ENCODE measurements at regions not wholly inside any gene's neighbourhood (a gene's known extent, or its start where the extent isn't known, plus 50 kb on each side); places are given as distances from the start of the nearest gene placed in this dataset.

DNA sequence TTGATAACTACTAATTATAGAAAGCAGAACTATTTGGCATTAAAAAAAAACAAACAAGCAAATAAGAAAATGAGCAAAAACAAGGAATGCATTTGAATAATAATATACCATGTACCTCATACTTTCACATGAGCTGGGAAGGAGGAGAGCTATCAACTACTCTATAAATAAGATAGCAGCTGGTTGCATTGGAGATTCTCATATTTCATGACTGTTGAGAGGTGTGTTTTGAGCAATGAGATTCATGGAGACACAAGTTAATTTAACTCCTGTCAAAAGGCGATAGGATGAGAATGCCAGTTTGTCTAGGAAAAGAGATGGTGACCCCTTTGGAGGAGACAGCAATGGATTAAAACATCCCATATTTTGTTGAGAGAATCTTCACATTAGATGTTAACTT, 348.8 kb upstream of the SPTLC3 start:
- DNase-seq (ENCODE audit: low spot score): no peak

DNA sequence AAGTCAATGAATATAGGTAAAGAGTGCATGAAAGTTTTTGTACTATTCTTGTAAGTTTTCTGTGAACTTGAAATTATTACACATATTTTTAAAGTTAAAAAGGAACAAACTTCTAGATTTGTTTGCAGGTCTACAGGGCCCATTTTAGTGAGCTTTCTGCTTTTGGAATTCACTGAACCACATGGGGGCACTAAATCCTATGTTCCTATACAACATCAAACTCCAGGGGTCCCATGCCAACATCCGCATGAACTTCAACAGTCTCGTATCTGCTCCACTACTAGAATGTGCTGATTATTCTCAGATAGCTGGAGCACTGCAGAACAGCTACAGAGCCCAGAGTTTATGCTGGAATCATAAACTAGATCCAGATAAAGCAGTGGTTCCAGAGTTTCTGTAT, 347.9 kb upstream of the SPTLC3 start:
- DNase-seq (ENCODE audit: low spot score): no peak

DNA sequence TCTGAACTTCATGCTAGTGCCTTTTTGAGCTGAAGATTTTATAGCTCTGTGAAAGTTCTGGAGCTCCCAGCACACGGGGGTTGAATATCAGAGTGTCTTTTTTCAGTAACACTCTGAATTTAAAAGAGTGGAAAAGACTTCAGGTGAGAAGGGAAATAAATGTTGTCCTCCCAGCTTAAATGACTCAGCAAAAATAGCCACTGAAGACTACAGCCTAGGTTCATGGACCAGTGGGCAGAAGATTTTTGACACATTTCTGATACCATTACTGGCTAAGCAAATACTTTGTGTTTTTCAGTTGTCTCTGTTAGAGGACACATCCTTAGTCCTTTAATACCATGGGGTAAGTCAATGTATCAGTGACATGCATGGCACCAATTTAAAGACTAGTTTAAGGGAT, 338.5 kb upstream of the SPTLC3 start:
- no peak for DNase-seq (ENCODE audit: low spot score)

DNA sequence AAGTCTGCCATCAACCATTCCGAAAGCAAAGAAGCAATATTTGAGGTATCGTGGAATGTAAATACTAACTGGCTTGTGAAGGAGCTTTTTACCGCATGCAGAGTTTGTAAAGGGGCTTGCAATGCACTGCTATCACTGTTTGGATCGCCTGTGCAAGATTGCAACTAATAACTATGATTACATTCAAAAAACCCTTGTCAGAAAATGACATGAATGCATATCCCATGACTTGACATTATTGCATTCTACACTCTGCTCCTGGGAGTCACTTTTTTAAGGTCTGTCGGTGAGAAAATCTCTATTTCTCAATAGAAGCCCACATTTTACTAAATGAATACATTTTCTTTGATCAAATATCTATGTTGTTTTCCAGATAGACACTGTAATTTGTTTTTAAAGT, 335.4 kb upstream of the SPTLC3 start:
- DNase-seq (ENCODE audit: low spot score): no peak

DNA sequence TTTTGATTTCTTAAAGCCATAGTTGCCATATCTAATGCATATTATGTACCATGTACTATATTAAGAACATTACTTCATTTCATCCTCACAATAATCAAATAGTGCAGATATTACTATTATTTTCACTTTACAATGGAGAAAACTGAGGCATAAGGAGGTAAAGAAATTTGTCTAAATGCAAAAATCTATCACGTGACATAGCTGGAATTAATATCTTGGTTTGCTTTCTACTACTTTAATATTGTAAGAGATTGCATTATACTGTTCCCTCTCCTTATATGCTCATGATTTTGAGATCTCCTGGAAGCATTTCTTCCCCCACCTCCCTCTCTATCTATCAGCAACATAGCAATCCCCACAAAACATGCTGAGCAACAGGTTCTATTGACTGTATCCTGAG, 330.8 kb upstream of the SPTLC3 start:
- no peak for DNase-seq (ENCODE audit: low spot score)

DNA sequence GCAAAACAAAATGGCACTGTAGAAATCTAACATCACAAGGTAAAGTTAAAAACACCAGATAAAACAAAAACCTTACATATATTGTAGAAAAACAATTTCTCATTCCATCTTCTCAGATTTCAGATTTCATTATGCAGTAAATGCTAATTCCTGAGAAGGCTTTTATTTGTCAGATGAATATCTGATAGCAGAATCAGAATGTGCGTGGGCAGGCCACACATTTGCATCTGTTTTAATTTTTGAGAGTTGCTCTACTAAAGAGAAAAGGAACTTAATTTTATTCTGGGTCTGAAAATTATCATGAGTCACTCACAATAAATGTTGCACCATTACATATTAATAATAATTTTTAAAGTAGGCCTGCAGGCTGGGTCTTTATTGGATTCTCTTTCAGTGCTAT, 329.3 kb upstream of the SPTLC3 start:
- DNase-seq (ENCODE audit: low spot score): no peak

DNA sequence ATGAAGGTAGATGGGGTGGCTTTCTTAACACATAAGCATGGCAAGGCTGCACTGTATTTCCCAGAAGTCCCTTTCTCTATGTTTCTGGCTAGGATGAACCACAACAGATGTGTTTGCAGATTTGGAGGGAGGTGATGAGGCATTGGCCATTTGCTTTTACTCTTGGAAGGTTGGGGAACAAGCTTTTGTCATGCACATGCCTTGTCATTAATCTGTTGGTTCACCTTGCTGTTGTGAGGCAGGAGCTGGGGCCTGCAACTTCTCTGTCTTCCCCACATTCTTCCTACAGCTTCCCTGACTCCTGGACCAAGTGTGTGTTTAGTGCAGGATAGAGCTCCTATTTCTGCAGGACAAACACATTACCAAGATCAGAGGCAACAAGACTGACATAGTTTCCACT, 326.2 kb upstream of the SPTLC3 start:
- DNase-seq (ENCODE audit: low spot score): no peak

DNA sequence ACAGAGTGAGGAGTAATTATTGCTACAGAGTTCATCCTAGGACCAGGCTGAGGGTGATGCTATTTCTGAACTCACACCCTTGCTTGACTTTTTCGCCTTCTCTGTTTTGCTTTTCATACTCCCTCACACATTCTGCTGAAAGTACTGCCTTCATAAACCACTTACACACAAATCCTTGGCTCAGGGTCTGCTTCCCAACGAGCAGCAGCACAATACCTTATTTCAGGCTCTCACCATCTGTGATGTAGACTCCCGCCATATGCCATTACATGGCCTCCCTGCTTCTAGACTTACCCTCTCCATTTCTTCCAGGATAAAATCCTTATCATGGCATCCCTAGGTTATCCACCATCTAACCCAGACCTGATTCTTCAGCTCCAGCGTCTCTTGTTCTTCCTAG, 321.3 kb upstream of the SPTLC3 start:
- no peak for DNase-seq (ENCODE audit: low spot score)

DNA sequence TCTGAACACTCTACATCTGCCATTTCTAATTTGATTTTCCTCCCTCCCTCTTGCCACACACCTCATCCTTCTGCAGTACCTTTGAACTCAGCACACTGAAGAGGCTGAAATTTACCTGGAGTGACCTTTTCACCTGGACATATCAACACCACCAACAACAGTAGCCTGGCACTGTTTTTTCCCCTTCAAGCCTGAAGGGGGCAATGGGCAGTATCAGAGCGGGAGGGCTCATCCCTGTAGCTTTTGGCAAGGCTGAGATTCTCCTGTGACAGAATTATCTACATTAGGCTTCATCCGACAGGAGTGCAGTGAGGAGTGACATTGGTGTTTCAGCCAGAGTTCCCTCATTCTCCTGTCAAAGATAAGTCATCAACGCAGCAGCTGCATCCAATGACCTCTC, 312.8 kb upstream of the SPTLC3 start:
- no peak for DNase-seq (ENCODE audit: low spot score)

DNA sequence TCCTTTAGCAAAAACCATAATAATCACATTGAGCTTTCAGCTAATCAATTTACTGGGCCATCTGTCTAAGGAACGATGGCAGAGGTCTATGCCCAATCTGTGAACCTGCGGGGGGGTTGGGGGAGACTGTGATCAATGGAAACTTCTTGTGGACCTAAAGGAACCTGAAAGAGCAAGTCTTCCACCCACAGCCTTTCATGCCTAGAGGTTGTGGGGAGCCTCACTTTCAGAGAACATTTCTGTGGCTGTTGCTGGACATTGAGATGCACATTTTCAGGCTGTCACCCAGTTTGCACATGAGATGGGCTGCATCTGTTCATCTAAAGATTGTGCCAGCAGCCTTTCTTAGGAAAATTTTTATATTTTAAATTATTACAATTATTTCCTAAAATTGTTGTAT, 310.0 kb upstream of the SPTLC3 start:
- no peak for DNase-seq (ENCODE audit: low spot score)

DNA sequence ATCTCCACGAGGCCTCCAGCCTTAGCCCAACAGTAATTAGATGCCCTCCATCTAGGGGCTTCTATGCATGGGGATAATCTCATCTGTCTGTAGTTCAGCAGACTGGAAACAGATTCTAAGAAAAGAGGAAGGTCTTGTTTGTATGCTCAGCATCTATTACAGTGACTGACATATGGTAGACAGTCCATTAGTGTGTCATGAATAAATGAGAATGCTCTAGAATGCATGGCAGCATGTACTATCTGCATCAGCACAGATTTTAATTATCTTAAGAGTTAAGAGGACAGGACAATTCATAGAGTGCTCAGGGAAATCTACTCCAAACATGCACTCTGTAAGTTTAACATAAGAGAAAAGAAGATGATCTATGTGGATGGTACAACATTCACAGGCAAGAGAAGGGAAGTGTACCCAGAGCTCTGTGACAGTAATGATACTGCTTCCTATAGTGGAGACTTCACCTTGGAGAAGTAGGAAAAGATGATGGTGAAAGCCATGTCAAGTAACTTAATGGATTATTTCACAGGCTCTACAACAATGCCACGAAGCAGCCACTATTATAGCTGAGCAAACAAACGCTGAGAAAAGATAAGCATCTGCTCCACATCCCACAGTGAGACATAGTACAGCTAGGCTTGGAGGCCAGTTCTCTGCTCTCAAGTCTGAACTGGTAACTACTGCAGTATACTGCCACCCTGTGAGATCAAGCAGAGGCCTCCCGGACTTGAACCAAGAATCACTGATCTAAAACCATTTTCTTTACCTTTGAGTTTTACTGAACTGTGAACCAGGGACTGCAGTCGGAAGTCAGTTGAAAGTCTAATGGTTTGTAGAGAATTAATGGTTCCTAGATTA, 309.2 kb upstream of the SPTLC3 start:
- DNase-seq (ENCODE audit: low spot score): no peak

DNA sequence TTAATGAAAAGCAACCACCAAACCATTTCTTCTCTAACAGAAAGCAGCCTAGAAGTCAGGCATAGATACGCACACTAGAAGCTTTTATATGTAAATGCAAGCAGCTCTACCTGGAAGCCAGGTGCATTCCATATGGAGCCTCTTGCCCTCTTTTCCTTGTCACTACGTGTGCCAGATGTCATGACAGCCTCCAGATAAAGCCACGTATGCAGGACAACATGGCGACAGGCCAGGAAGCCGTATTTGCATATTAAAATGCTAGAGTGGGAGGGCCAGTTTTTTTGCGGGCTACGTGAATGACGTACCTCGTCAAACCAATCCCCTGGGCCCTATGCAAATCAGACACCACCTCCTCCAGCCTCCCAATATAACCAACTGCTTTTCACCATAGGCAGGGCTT, 308.1 kb upstream of the SPTLC3 start:
- DNase-seq (ENCODE audit: low spot score): no peak

DNA sequence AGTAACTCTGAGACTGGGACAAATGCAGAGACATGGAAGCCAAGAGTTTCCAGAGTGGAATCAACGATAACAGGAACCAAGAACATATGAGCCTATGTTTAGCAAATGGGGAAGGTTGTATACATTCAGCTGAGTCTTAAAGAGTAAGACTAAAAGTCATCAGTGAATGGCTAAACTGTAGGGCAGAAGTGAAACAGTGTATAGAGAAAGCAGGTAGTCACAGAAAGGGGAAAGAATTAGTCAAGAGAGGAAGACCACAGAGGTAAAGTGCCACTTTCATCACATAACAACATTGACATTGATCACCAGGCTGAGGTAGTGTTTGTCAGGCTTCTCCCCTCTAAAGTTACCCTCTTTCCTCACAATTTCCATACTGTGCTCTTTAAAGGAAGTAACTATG, 306.5 kb upstream of the SPTLC3 start:
- no peak for DNase-seq (ENCODE audit: low spot score)

DNA sequence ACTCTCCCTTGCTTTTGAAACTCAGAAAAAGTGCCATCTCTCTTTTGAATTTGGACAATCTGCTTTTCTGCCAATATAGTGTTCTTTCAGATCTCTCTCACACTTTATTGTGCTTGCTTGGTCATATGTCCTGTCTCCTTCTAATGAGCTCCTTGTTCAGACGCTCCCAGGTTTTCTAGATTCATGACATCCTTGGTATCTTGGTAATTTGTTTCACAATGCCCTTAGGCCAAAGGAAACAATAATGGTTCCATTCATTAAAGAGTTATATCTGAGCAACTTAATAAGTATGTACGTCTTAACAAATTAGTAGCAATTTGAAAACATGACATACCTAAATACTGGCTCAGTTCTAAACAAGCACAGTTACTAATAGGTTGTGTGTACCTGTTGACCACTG, 293.4 kb upstream of the SPTLC3 start:
- no peak for DNase-seq (ENCODE audit: low spot score)

DNA sequence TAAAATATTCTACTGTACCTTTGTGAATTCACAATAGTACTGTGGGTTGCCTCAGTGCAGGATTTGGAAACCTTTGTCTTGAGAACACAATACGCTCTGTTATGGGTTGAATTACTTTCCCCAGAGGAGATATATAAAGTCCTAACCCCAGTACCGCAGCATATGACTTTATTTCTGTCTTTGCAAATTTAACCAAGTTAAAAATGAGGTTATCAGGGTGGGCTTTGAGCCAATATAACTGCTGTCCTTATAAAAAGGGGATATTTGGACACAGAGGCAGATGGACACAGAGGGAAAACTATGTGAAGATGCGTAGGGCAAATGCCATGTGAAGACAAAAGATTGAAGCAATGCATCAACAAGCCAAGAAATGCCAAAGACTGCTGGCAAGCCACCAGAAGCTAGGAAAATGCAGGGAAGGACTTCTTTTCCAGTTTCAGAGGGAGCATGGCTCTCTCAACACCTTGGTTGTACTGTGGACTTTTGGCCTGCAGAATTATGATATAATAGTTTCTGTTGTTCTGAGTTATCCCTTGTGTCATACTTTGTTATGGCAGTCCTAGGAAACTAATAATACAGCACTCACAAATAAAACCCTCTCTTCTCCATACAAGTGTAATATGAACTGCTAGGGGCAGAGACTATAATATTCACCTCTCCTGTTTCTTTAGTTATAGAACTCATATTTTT, 292.6 kb upstream of the SPTLC3 start:
- no peak for DNase-seq (ENCODE audit: low spot score)

DNA sequence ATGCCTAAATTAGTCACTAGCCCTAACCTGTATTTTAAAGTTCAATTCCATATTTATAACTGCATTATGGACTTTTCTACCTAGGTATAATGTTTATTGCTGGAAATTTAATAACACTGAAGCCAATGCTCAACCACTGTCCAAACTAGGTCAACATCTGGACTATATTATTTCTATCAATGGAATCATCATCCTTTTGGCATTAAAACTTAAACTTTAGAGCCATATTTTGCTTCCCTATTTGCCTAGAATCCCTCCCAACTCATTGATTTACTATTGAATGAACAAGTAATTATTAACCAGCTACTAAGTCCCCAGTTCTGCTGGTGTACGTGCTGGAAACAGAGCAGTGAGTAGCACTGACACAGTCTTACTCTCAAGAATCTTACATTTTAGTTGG, 291.7 kb upstream of the SPTLC3 start:
- no peak for DNase-seq (ENCODE audit: low spot score)

DNA sequence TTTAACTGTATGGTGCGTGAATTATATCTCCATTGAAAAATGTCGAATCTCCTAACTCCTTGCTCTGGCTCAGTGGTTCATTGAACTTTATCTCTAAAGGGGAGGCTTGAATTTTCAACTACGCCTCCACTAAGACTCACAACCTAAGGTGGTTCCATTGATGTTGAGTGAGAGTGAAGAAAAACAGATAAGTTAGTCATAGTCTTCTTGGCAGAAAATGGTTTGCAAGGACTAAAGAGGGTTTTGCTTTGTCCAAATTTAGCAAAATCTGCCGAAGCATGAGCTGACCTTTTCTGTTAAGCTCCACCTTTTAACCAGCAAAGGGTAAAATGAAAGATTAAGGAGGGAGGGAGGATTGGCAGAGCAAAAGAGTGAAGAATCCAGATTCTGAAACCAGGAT, 290.2 kb upstream of the SPTLC3 start:
- no peak for DNase-seq (ENCODE audit: low spot score)

DNA sequence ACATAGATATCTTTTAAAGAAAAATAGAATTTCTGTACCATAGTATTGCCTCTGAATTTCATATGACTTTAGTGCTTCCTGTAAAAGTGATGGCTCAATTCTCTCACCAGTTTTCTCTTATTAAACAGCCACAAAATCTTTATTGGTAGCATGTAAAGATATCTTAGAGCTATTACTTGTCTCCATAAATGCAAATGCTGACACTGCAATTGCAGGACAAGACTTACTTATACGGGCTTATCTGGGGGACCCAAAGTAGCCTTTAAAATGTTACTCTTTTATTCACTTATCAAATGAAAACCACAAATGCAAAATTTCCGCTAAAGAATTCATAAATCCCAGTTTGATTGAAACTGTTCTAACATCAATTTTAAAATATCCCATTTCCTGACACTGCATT, 287.1 kb upstream of the SPTLC3 start:
- no peak for DNase-seq (ENCODE audit: low spot score)

DNA sequence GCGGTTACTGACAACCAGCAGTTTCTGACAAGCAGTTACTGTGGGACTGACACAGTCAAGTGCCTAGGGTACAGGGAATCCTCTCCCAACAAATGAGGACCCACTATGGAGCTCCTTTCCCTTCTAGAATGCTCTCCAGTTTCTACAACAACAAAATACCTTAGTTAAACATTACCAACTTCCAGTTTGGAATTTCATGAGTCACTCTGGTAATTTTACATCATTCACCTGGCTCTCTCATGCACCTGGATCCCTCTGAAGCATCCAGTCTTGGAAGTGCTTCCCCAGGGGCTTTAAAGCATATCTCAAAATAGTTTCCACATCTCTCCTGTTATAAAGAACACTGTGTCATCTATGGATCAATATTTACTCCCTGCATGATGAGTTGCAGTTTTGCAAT, 286.7 kb upstream of the SPTLC3 start:
- no peak for DNase-seq (ENCODE audit: low spot score)

DNA sequence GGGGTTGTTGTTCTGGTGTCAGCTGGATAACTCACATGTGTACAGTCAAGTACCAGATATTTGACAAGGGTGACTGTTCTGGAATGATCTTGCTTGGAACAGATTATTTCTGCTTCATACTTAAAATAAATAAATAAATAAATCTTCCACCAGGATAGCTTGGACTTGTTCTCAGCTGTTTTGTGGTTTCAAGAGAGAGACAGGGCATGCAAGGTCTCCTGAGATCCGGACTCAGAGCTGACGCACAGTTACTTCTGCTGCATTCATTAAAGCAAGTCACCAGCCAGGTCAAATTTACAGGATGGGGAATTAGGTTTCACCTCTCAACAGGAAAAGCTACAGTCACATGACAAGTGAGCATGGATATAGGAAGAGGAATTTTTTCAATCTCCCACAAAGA, 285.0 kb upstream of the SPTLC3 start:
- DNase-seq (ENCODE audit: low spot score): no peak

DNA sequence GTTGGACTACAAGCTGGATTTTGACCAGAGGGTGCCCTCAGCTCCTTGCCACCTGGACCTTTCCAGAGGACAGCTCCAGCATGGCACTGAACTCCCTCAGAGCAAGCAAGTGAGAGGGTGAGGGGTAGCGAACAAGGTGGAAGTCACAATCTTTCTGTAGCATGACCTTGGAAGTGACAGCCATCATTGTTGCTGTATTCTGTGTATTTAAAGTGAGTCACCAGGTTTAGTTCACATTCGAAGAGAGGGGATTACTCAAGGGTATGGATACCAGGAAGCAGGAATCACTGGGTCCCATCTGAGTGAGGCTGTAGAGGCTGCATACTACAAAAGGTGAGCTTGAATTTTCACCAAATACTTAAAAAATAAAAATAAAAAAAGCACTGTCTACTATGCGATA, 280.0 kb upstream of the SPTLC3 start:
- DNase-seq (ENCODE audit: low spot score): no peak

DNA sequence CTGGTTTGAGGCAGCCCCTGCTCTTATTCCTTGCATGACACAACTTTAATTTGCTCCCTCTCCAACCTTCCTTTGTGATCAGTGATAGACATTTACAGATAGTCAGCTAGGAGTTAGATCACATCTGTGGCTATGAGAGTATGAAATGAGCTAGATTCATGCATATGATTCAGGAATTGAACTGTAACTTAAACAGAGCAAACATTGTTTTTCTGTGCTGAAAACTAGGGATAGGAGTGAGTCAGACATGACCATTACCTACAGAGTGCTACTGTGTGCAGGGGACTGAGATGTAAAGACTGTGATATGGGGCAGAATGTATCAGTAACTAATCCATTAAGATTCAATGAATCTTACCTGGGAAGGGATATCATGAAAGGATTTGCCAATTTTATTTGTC, 279.4 kb upstream of the SPTLC3 start:
- DNase-seq (ENCODE audit: low spot score): no peak

DNA sequence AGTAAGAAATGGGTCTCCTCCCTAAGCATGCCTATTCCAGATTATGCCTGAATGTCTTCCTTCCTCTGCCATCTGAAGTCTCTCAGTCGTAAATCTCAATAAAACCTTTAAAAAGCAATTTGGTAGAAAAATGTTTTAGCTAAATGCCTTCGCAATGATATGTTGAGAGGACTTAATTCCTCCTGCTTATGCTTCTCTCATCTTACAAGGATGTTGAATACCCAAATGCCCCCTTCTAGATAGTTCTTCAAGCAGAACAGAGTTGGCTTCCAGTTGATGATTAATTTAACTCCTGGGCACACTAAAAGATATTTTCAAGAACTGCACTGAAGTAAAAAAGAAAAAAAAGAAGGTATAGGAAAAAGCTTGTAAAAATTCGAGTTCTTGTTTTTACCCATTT, 275.0 kb upstream of the SPTLC3 start:
- no peak for DNase-seq (ENCODE audit: low spot score)

DNA sequence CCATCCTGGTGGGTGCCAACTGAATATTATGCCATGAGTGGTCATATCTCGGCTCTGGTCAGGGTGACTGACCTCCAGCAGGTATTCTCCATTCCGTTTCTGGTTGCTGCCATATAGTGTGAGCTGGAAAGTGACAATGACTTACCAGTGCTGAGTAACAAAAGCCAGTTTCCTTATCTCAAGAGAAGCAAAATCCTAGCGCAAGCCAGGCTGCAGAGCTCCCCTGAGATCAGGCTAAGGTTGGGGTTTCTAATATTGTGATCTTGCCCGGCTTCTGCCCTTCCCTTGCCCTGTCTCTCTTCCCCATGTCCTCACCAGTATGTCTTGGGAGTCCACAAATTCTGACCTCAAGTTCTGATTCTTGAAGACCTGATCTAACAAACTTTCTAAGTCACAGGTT, 271.3 kb upstream of the SPTLC3 start:
- DNase-seq (ENCODE audit: low spot score): no peak
